ENCODE measurements at regions not wholly inside any gene's neighbourhood (a gene's known extent, or its start where the extent isn't known, plus 50 kb on each side); places are given as distances from the start of the nearest gene placed in this dataset.

DNA sequence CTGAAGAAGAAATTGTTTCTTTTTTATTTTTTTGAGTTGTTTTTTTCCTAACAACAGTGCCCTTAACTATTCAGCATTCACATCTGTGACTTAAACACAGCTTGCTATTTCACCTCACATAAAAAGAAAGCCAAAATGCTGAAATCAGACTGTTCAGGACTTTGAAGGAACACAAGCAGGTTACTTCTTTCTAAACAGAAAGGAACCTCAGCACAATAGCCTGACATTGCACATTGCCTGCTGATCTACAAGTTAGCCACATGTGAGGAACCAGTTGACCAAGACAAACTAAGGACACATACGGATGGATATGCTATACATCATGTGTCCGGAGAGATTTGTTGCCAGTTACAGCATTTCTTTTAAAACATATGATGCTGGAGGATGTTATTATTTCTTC lies 331.1 kb downstream of the FSIP2 start:
- no peaks in the 10 kb centered on the region for H3K27me3 Mint-ChIP-seq (ENCODE audit: low read depth)
- TF ChIP-seq CTCF (IDR thresholded peaks at IDR 0.05; ENCODE audit: unreplicated experiment), result no peak
- H3K36me3 Mint-ChIP-seq, result no peaks in the 10 kb centered on the region
- no peak for DNase-seq (ENCODE audit: low spot score in 2 of 2, unreplicated experiment in 2 of 2)
- peaks cover 9% of the 10 kb centered on the region for H3K4me1 Mint-ChIP-seq
- H3K9me3 Mint-ChIP-seq, result no peaks in the 10 kb centered on the region
- no peak overlapping the region for H3K27ac Mint-ChIP-seq
- H3K4me3 Mint-ChIP-seq, result no peak overlapping the region

DNA sequence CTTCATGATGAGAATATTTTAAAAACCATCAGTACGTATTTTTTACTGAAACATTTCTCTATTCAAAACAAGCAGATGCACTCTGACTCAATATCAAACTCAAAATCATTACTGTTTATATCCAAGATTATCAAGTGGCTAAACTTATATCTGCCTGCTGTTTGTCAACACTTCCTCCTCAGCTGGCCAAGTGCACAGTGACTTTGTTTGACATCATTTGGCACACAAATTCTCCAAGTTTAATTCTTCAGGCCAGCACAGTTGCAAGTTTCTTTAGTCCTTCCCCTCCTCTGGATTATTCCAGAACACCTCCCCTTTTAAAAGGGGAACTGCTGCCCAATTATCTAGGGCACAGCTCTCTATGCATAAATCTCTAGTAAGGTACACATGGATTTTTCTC lies 346.6 kb downstream of the FSIP2 start:
- no peak for DNase-seq (ENCODE audit: low spot score in 2 of 2, unreplicated experiment in 2 of 2)
- peaks cover 2% of the 10 kb centered on the region for H3K36me3 Mint-ChIP-seq
- no peak overlapping the region for H3K4me3 Mint-ChIP-seq
- H3K27ac Mint-ChIP-seq, result no peak overlapping the region
- no peaks in the 10 kb centered on the region for H3K27me3 Mint-ChIP-seq (ENCODE audit: low read depth)
- H3K9me3 Mint-ChIP-seq, result peaks cover 6% of the 10 kb centered on the region
- no peaks in the 10 kb centered on the region for H3K4me1 Mint-ChIP-seq
- no peak for TF ChIP-seq CTCF (IDR thresholded peaks at IDR 0.05; ENCODE audit: unreplicated experiment)

- Mint-ChIP-seq H3K4me3 (no peak overlapping the region), H3K4me1 (no peaks in the 10 kb centered on the region), H3K36me3 (peaks cover 2% of the 10 kb centered on the region), H3K27ac (no peak overlapping the region), H3K27me3 (ENCODE audit: low read depth) (no peaks in the 10 kb centered on the region), H3K9me3 (no peaks in the 10 kb centered on the region)
- TF ChIP-seq CTCF (IDR thresholded peaks at IDR 0.05; ENCODE audit: unreplicated experiment), result no peak
- no peak for DNase-seq (ENCODE audit: low spot score in 2 of 2, unreplicated experiment in 2 of 2)
Observed at GRCh38 chr2:186093174-186093573, 354.6 kb downstream of the FSIP2 start.

DNA sequence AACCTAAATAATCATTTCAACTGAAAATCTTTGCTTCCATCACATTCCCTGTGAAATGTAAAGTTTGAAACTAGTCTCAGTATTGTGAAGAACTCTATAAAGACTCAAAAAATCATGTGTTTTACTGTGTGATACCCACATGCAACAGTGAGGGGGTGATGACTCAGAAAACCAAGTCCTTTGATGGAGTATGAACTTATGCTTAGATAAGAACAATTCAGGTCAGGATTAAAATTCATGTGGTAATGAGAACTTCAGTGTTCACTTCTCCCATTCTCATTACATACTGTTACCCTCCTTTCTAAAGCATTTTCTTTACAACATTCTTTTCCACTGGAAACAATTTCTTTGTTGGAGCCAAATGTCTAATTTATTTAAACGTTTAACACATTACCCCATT lies 360.2 kb downstream of the FSIP2 start:
- no peaks in the 10 kb centered on the region for H3K36me3 Mint-ChIP-seq
- H3K27ac Mint-ChIP-seq, result no peak overlapping the region
- H3K27me3 Mint-ChIP-seq (ENCODE audit: low read depth), result no peaks in the 10 kb centered on the region
- no peaks in the 10 kb centered on the region for H3K4me1 Mint-ChIP-seq
- TF ChIP-seq CTCF (IDR thresholded peaks at IDR 0.05; ENCODE audit: unreplicated experiment), result no peak
- H3K9me3 Mint-ChIP-seq, result no peaks in the 10 kb centered on the region
- DNase-seq (ENCODE audit: low spot score in 2 of 2, unreplicated experiment in 2 of 2), result no peak
- H3K4me3 Mint-ChIP-seq, result no peak overlapping the region

- TF ChIP-seq CTCF (IDR thresholded peaks at IDR 0.05; ENCODE audit: unreplicated experiment), result no peak
- no peaks in the 10 kb centered on the region for H3K27me3 Mint-ChIP-seq (ENCODE audit: low read depth)
- DNase-seq (ENCODE audit: low spot score in 2 of 2, unreplicated experiment in 2 of 2), result no peak
- no peak overlapping the region for H3K4me3 Mint-ChIP-seq
- H3K4me1 Mint-ChIP-seq, result no peaks in the 10 kb centered on the region
- H3K9me3 Mint-ChIP-seq, result no peaks in the 10 kb centered on the region
- no peaks in the 10 kb centered on the region for H3K36me3 Mint-ChIP-seq
- no peak overlapping the region for H3K27ac Mint-ChIP-seq
Observed at GRCh38 chr2:186099826-186100225, 361.2 kb downstream of the FSIP2 start.

- DNase-seq (ENCODE audit: low spot score in 2 of 2, unreplicated experiment in 2 of 2), result no peak
- no peaks in the 10 kb centered on the region for H3K4me1 Mint-ChIP-seq
- TF ChIP-seq CTCF (IDR thresholded peaks at IDR 0.05; ENCODE audit: unreplicated experiment), result no peak
- no peaks in the 10 kb centered on the region for H3K36me3 Mint-ChIP-seq
- H3K4me3 Mint-ChIP-seq, result no peak overlapping the region
- no peaks in the 10 kb centered on the region for H3K9me3 Mint-ChIP-seq
- H3K27ac Mint-ChIP-seq, result no peak overlapping the region
- no peaks in the 10 kb centered on the region for H3K27me3 Mint-ChIP-seq (ENCODE audit: low read depth)
Observed at GRCh38 chr2:186100636-186101035, 362.0 kb downstream of the FSIP2 start.

Data from mesothelial cell of epicardium (in vitro differentiated cells).